ENCODE measurements at regions not wholly inside any gene's neighbourhood (a gene's known extent, or its start where the extent isn't known, plus 50 kb on each side); places are given as distances from the start of the nearest gene placed in this dataset.

- H2AK5ac ChIP-seq (ENCODE audit: low read depth, low read length): no peak overlapping the region
- H4K8ac ChIP-seq (ENCODE audit: extremely low read depth, insufficient read depth, low read length): no peak overlapping the region
- H3K9me3 ChIP-seq (ENCODE audit: insufficient read depth in 2 of 2, low read depth in 1 of 2, low read length in 1 of 2): no peaks in the 10 kb centered on the region
- H4K20me1 ChIP-seq (replicated peaks in 1 of 2; ENCODE audit: control insufficient read depth in 1 of 2, insufficient read depth in 2 of 2, low read length in 2 of 2): peaks cover 2 to 3% of the 10 kb centered on the region in 2 experiments
- WGBS, 2 experiments (ENCODE audit: extremely low coverage in 1 of 2, insufficient coverage in 1 of 2, insufficient read length in 1 of 2, insufficient replicate concordance in 2 of 2, low coverage in 1 of 2, low lambda C conversion rate in 2 of 2, missing lambda C conversion rate in 1 of 2): 79% methylated on average over 9 of the region's 9 CpGs; no CpG with 5 or more reads in 1 of the 2 experiments
- no peak overlapping the region for H2BK120ac ChIP-seq (replicated peaks; ENCODE audit: low read depth, low read length)
- no peak overlapping the region for H3K14ac ChIP-seq (ENCODE audit: insufficient read length)
- peak overlapping the region; percentile 21; the same call in 1 of the 2 replicates for H3K27ac ChIP-seq (ENCODE audit: low read depth, low read length)
- no peaks in the 10 kb centered on the region; the same call in 1 of the 2 replicates for H3K79me1 ChIP-seq (ENCODE audit: low read depth, low read length)
- H3K4me3 ChIP-seq (ENCODE audit: extremely low read depth in 1 of 4, insufficient read depth in 2 of 4, low read depth in 3 of 4, low read length in 4 of 4): no peak overlapping the region
- H2BK5ac ChIP-seq (ENCODE audit: low read depth, low read length): peak overlapping the region; percentile 56; the same call in 1 of the 2 replicates
- no peak for TF ChIP-seq SP4 (IDR thresholded peaks at IDR 0.05; ENCODE audit: low read length)
- no peak overlapping the region for H2BK15ac ChIP-seq (ENCODE audit: low read length)
- no peak overlapping the region for H2BK20ac ChIP-seq (ENCODE audit: low read length)
- H3K56ac ChIP-seq (replicated peaks; ENCODE audit: insufficient read length, low read depth, low read length): no peak overlapping the region
- H3K9ac ChIP-seq (replicated peaks in 1 of 4; ENCODE audit: extremely low read depth in 1 of 4, low read depth in 3 of 4, low read length in 3 of 4): no peak overlapping the region
- ChIA-PET CTCF (ENCODE audit: partially characterized antibody) (interaction anchor here (1.4 kb wide), 1 partner anchor 133 kb away, joined by 7 read pairs; no protein-coding TSS in a partner anchor), POLR2A (ENCODE audit: partially characterized antibody) (interaction anchor here (0.8 kb wide), 1 partner anchor 200 kb away, joined by 3 read pairs; no protein-coding TSS in a partner anchor)
- no peak overlapping the region for H3K4ac ChIP-seq (replicated peaks; ENCODE audit: insufficient read length, low read depth, low read length)
- FAIRE-seq (no peak), DNase-seq (ENCODE audit: low read depth in 1 of 2, low spot score in 2 of 2) (no peak)
- no peaks in the 10 kb centered on the region for H3K27me3 ChIP-seq (replicated peaks in 1 of 4; ENCODE audit: control insufficient read depth in 3 of 4, extremely low read depth in 1 of 4, insufficient read depth in 3 of 4, low read length in 3 of 4)
- no peak overlapping the region for H3K23ac ChIP-seq (ENCODE audit: insufficient read length)
- no peak overlapping the region for H3K18ac ChIP-seq (ENCODE audit: extremely low read depth, low read length)
- no peak overlapping the region for H4K5ac ChIP-seq (ENCODE audit: insufficient read length, low read depth, low read length)
- peaks cover 7 to 26% (median 9%) of the 10 kb centered on the region in 4 experiments; a peak in 6 of 8 replicates for H3K36me3 ChIP-seq (ENCODE audit: control insufficient read depth in 2 of 4, insufficient read depth in 4 of 4, low read length in 3 of 4)
- H3K4me2 ChIP-seq (ENCODE audit: insufficient read depth in 1 of 2, low read depth in 2 of 2, low read length in 2 of 2): peak overlapping the region in 1 of 2 experiments; percentile 9; a peak in 2 of 4 replicates
- no peaks in the 10 kb centered on the region for H3K79me2 ChIP-seq (ENCODE audit: control insufficient read depth in 1 of 2, insufficient read depth in 2 of 2, low read length in 2 of 2)
- H2AFZ ChIP-seq (ENCODE audit: low read length): no peak overlapping the region
- no peaks in the 10 kb centered on the region for H3K23me2 ChIP-seq (ENCODE audit: low read depth, low read length)
- H2BK12ac ChIP-seq (ENCODE audit: low read depth, low read length): no peak overlapping the region
- peaks cover 0 to 13% (median 6%) of the 10 kb centered on the region in 4 experiments; a peak in 6 of 7 replicates for H3K4me1 ChIP-seq (replicated peaks in 1 of 4; ENCODE audit: control insufficient read depth in 3 of 4, insufficient read depth in 4 of 4, low read length in 3 of 4)
- no peak overlapping the region for H4K91ac ChIP-seq (replicated peaks; ENCODE audit: insufficient read length, low read length)
These were observed 139.9 kb downstream of the SHANK2 start for GRCh38 chr11:71112454-71112853.

All from H1 (cell line).